GM10266 (cell line): ENCODE measurements at regions not wholly inside any gene's neighbourhood (a gene's known extent, or its start where the extent isn't known, plus 50 kb on each side); places are given as distances from the start of the nearest gene placed in this dataset.

Experiments used
- DNase-seq: peaks from one replicate; pipeline ENCODE4 v3.0.0; 2012; ENCODE audit errors: extremely low spot score
- CTCF ChIP-seq: IDR thresholded peaks from 2 replicates; pipeline ENCODE4 v1.5.1; 2012; ENCODE audit warnings: mild to moderate bottlenecking, low read depth; ENCODE audit not compliant: control insufficient read depth, insufficient read depth; ENCODE audit errors: missing control alignments

- TF ChIP-seq CTCF, result no peak
- DNase-seq, result no peak
These were observed 588.9 kb upstream of the BTBD3 start for GRCh38 chr20:11328839-11329238.

- DNase-seq, result no peak
- TF ChIP-seq CTCF, result no peak
These were observed 588.4 kb upstream of the BTBD3 start for GRCh38 chr20:11329271-11329670.

DNA sequence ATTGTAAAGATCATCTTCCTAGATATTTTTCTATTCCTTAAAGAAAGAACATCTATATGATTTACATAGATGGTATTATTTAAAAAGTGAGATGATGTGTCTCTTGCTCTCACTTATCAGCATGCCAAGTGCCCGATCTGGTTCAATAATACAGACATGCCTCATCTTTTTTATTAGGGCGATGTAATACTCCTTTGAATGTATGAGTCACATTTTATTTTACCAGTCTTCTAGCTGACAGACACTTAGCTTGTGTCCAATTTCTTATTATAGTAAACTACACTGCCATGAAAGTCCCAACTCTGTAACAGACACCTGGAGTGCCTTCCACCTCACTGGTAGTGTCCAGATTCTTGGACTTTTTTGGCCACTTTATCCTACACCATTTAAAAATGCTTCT lies 586.6 kb upstream of the BTBD3 start:
- no peak for DNase-seq
- TF ChIP-seq CTCF, result no peak

GRCh38 chr20:11332381-11332780 lies 585.3 kb upstream of the BTBD3 start:
- TF ChIP-seq CTCF, result no peak
- no peak for DNase-seq

GRCh38 chr20:11333634-11334033 lies 584.1 kb upstream of the BTBD3 start:
- no peak for TF ChIP-seq CTCF
- DNase-seq, result no peak

GRCh38 chr20:11337361-11338130 lies 580.1 kb upstream of the BTBD3 start:
- no peak for DNase-seq
- TF ChIP-seq CTCF, result no peak

DNA sequence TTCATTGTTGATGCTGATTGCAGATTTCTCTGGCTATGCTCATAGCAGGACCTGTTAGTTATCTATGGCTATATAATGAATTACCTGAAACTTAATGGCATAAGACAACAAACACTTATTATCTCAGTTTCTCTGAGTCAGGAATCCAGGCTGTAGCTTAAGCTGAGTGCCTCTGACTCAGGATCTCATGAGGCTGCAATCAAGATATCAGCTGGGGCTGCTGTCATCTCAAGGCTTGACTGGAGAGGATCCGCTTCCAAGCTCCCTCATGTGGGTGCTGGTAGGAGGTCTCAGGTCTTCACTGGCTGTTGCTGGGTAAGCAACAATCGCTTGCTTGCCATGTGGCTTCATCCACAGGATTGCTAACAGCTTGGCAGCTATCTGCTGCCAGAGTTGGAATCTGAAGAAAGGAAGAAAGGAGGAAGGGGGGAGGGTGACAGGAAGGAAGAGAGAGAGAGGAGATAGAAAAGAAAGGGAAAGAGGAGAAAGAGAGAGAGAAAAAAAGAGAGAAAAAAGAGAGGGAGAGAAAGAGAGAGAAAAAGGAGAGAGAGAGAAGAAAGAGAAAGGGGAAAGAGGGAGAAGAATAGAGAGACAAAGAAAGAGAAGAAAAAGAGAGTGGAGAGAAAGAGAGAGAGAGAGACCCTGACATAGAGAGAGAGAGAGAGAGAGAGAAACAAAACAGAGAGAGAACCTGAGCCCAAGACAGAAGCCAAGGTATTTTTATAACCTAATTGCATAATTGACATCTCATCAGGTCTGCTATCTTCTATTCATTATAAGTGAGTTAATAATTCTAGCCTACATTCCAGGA lies 579.0 kb upstream of the BTBD3 start:
- no peak for DNase-seq
- TF ChIP-seq CTCF, result no peak
